ENCODE measurements at regions not wholly inside any gene's neighbourhood (a gene's known extent, or its start where the extent isn't known, plus 50 kb on each side); places are given as distances from the start of the nearest gene placed in this dataset.

DNA sequence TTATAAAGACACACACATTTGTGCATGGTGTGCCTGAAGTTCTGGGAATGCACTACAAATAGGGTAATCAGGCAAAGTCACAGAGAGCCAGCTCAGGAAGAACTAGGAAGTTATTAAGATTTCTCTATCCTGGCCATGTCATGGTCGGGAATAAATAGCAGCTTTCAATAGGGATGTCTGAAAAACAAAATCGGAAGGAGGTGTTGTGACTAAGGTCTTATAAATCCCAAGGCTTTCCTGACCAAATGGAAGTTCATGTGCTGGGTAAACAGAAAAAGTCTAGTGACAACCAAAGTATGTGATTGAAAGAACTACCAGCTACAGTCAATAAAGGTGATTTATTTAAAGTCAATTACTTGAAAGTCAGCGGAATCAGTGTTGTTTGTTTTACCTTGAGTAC, 262.5 kb upstream of the HS3ST1 start:
- TF ChIP-seq, protein P1, sequence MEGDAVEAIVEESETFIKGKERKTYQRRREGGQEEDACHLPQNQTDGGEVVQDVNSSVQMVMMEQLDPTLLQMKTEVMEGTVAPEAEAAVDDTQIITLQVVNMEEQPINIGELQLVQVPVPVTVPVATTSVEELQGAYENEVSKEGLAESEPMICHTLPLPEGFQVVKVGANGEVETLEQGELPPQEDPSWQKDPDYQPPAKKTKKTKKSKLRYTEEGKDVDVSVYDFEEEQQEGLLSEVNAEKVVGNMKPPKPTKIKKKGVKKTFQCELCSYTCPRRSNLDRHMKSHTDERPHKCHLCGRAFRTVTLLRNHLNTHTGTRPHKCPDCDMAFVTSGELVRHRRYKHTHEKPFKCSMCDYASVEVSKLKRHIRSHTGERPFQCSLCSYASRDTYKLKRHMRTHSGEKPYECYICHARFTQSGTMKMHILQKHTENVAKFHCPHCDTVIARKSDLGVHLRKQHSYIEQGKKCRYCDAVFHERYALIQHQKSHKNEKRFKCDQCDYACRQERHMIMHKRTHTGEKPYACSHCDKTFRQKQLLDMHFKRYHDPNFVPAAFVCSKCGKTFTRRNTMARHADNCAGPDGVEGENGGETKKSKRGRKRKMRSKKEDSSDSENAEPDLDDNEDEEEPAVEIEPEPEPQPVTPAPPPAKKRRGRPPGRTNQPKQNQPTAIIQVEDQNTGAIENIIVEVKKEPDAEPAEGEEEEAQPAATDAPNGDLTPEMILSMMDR (IDR thresholded peaks at IDR 0.05 in 2 of 3, conservative IDR thresholded peaks at IDR 0.05 in 1 of 3; ENCODE audit: insufficient read depth in 2 of 3, low read depth in 1 of 3, low read length in 3 of 3) = no peak
- TF ChIP-seq POLR2A (conservative IDR thresholded peaks at IDR 0.05) = no peak
- no peak for TF ChIP-seq FOSL1 (tag; conservative IDR thresholded peaks at IDR 0.05)
- TF ChIP-seq GTF2E2 (tag; IDR thresholded peaks at IDR 0.05) = no peak
- no peak for TF ChIP-seq EZH2 (IDR thresholded peaks at IDR 0.05; ENCODE audit: borderline replicate concordance, low read depth, low read length)
- no peak for TF ChIP-seq ZBTB26 (CRISPR knock-in tag; IDR thresholded peaks at IDR 0.05)

All from K562 (cell line).